ENCODE measurements at regions not wholly inside any gene's neighbourhood (a gene's known extent, or its start where the extent isn't known, plus 50 kb on each side); places are given as distances from the start of the nearest gene placed in this dataset.

- peak; percentile 12 to 17 for DNase-seq (ENCODE audit: low read depth in 2 of 2)
Observed at GRCh38 chr11:128195057-128195751, 392.2 kb downstream of the ETS1 start.

- no peak for DNase-seq (ENCODE audit: low read depth in 2 of 2)
Observed at GRCh38 chr11:128194216-128194615, 393.1 kb downstream of the ETS1 start.

DNA sequence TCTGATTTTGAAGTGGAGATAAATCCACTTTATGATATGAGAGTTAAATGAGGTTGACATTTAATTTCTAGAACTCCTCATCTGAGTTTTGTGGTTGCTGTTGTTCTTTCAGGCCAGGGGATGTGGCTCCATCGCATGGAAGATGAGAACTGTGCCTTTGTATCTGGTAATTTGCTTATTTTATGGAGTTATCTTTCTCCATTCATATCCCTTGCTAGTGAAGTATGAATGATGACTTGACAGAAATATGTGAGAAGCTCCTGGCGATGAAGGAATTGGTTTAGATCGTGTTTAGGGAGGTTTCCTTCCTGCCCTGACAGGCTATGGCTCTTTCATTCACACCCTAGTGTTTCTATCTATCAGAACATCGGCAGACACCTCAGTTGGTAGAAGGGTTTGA, 393.7 kb downstream of the ETS1 start:
- DNase-seq (ENCODE audit: low read depth in 2 of 2) = no peak

GRCh38 chr11:128190312-128190711, 397.0 kb downstream of the ETS1 start:
- peak in 1 of 2 donors; percentile 8 for DNase-seq (ENCODE audit: low read depth in 2 of 2)

DNA sequence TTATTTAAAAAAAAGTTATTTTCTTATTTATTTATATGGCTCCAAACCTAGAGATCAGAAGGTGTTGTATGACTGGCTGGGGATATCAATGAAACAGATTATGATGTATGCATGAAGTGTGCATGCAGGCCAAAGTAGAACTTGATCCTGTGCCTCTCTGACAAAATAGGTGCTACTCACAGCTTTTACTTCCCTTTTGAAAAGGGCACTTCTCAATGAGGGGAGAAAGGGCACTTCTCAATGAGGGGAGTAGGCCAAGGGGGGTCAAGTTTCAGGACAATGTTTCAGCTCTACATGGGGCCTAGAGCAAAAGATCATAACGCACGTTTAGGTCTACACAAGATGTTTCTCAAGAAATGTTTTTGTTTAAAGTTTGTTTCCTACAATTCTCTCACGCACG, 397.5 kb downstream of the ETS1 start:
- DNase-seq (ENCODE audit: low read depth in 2 of 2) = no peak

DNA sequence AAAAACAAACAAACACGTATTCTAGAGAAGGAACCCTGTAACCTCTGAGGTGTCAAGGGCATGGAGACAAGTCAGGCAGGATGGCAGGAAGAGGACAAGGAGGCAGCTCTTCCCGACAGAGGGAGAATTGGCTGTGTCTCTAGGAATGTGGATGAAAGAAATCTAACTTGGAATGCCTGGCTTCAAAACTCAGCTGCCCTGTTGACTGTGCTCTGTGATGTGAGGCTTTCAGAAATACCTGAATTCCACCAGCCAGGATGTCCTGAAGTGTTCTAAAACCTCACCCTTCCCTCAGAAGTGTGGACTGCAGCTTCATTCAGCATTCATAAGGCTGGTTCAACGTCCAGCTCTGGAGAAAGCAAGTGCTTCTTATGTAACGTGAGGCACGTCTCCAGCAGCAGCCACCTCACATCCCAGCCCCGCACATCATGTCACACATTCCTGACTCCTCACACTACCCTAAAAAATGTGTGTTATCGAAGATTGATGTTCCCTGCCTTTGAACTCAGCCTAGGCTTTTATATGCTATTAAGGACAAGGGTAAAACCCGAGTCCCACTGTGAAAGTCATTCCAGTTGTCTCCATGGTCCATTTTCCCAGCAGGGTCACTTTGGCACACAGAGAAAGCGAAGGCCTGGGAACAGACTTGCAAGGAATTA, 398.9 kb downstream of the ETS1 start:
- no peak for DNase-seq (ENCODE audit: low read depth in 2 of 2)

GRCh38 chr11:128187835-128188234, 399.5 kb downstream of the ETS1 start:
- no peak for DNase-seq (ENCODE audit: low read depth in 2 of 2)

GRCh38 chr11:128187377-128187776, 400.0 kb downstream of the ETS1 start:
- no peak for DNase-seq (ENCODE audit: low read depth in 2 of 2)

- no peak for DNase-seq (ENCODE audit: low read depth in 2 of 2)
Observed at GRCh38 chr11:128184981-128185380, 402.4 kb downstream of the ETS1 start.

DNA sequence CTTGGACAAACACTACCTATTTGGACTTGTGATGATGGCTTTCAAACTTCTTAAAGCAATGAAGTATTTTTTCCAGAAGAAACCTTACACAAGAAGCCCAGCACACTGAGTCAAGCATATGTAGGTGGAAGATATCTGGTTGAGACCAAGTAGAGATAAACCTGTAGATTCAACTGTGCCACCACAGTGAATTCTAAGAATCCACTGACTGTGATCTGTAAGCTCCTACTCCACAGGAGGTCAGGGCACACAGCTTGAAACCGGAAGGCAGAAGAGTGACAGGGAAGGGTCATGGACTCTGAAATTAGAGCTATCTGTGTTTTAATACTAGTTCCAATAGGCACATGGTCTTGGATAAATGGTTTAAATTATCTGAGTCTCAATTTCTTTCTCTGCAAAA, 404.5 kb downstream of the ETS1 start:
- DNase-seq (ENCODE audit: low read depth in 2 of 2) = no peak

DNA sequence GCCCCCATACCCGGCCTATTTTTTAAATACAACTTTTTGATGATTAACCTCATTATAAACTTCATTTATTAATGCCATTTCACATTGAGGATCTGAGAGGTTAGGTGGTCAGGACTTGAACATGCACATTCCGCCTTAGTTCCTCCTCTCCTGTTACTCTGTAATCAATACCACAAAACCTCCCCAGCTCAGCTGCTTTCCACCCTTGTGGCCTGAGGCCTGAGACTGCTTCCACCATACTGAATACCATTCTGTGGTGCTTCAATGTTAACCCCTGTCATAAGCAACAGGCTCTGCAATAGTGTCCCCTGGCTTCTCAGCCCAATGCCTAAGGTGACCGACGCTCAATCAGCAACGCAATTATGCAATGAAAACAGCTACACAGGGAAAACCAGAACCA, 405.4 kb downstream of the ETS1 start:
- no peak for DNase-seq (ENCODE audit: low read depth in 2 of 2)

GRCh38 chr11:128181088-128181480, 406.3 kb downstream of the ETS1 start:
- no peak for DNase-seq (ENCODE audit: low read depth in 2 of 2)

- no peak for DNase-seq (ENCODE audit: low read depth in 2 of 2)
Observed at GRCh38 chr11:128180441-128181087, 406.8 kb downstream of the ETS1 start.

- DNase-seq (ENCODE audit: low read depth in 2 of 2) = no peak
Observed at GRCh38 chr11:128179512-128179911, 407.8 kb downstream of the ETS1 start.

DNA sequence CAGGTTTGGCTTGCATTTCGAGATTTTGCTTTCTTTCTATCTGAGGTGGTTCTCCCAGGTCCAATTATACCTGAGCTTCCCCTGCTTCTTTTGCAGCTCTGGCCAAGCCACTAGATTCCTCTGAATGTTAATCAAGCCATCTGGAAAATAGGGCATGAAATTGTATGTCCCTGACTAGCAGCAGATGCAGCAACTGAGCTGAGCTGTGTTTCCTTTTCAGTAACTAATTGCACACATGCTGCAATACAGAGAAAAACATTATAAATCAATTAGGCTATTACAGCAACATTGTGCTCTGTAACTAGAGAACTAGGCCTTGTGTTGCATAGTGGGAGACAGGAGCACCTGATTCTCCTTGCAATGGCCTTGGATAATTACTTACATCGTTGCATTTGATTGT, 408.3 kb downstream of the ETS1 start:
- no peak for DNase-seq (ENCODE audit: low read depth in 2 of 2)

DNA sequence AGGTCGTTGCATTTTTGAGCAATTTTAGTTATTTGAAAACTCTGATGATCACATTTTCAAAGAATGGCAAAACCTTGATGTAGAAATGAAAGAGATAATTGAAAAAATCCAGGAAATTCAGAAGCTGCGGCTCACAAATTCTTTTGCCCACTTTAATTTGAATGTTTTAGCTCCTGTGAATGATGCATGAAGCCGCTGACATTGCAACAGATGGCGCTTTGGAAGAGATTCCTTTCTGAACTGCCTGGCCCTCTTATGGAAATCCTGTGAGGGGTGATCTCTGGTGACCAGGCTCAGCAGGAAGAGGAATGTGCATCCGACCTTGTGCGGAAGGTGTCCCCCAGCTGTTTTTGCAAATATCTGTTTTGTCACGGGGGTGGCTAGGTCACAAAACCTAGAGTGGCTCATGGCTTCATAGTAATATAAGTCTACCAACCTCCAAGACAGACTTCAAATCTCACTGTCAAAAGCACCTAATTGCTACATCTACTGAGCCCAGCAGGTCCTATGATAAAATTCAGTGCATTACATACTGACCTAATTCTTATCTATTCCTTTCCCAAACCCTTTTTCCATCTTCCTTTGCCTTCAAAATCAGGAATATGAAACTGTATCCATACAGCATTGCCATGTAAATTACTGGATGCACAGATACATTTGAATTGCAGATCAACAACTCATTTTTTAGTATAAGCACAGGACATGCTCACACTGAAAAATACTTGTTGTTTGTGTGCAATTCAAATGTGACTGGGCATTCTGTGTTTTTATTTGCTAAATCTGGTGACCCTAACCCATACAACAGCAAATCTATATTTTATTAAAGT, 412.7 kb downstream of the ETS1 start:
- no peak for DNase-seq (ENCODE audit: low read depth in 2 of 2)

GRCh38 chr11:128172046-128172878, 415.1 kb downstream of the ETS1 start:
- peak; percentile 65 to 83 for DNase-seq (ENCODE audit: low read depth in 2 of 2)

- DNase-seq (ENCODE audit: low read depth in 2 of 2) = no peak
Observed at GRCh38 chr11:128171506-128171905, 415.9 kb downstream of the ETS1 start.

GRCh38 chr11:128165572-128165971, 421.8 kb downstream of the ETS1 start:
- DNase-seq (ENCODE audit: low read depth in 2 of 2) = no peak

DNA sequence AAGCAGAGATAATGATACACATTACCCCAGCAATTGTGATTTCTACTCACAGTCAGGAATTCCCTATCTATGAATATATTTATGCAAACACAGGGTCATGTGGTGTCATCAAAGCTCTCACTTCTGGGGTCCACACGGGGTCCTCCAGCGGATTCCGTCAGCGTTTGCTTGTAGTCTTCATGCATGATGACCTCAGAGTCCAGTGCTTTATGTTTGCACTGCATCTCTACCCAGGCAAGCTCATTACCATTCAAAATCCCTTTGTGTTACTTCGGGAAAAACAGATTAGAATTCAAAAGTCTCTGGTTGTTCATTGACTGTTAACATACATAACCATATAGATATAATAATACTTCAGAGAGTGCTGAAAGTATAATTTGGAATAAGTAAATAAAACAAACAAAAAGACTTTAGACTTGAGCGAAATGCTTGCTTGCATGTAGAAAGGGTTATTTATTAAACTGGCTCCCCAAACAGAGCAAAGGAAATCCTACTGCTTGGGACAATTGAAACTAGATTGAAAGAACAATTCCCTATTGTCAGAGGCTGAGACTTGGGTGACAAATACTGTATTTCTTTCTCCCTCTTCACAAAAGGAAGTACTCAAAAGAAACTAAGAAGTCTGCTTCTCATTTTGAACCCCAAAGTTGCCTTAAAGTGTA, 423.1 kb downstream of the ETS1 start:
- no peak for DNase-seq (ENCODE audit: low read depth in 2 of 2)

- no peak for DNase-seq (ENCODE audit: low read depth in 2 of 2)
Observed at GRCh38 chr11:128161994-128162393, 425.4 kb downstream of the ETS1 start.
